NCI-H345 treated with DMSO at 0.1 percent for 48 hours (cell line): ENCODE measurements at regions not wholly inside any gene's neighbourhood (a gene's known extent, or its start where the extent isn't known, plus 50 kb on each side); places are given as distances from the start of the nearest gene placed in this dataset.
A peak's percentile ranks its signal among the peaks of the same experiment; 100 is the strongest.

ENCODE experiments used
- DNase-seq: peaks from one replicate; lab custom pipeline; 2025; ENCODE audit not compliant: unreplicated experiment; lab: John Stamatoyannopoulos, UW

DNA sequence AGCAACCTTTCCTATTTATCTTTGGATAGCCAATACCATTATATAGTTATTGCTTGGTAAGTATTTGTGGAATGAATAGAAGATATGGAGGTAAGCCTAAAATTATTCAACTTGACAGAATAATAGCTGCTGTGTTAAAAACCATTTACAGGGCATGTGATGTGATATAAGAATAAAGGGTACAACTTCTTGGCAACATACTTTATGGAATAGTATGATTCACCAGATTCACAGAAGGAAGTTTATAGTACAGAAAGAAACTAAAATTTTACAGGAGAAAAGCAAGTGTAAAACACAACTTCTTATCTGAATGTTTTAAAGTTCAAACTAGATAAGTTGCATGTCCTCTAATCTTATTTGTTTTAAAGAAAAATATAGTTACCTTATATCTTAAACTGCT lies 186.4 kb upstream of the ZRANB2 start:
- DNase-seq = no peak

DNA sequence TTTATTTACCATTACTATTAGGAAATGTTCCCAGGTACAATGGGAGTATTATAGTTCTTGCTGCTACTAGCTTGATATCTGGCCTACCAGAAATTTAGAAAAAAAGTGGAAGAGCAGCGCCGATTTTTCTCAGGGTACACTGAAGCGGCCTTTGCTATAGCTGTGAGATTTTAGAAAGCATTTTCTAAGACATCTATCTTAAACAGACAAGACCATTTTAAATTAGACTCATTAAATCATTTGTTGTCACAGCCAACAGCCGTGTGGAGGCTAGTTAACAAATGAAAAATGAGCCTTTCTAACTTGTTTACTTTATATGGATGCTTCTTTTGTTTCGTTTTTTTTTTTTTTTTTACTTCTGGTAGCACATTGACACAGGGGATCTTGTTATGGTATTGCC lies 183.2 kb upstream of the ZRANB2 start:
- no peak for DNase-seq

DNA sequence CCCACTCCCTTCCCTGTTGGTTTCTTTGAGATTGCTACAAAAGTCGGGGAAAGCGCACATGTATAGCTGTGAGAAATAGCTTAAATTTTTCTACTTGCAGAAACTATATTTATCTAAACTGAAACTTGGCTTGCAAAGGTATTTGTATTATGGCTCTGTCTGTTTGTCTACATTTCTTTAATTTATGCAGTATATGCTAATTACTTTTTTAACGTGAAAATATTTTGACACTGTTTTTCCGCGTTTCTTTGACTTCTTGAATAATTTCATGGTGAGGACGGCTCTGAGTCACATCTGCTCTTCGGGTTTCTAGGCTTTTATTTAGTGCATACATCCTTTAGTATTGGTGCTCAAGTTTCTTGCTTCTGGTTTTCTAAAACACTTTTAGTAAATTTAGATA lies 182.1 kb upstream of the ZRANB2 start:
- DNase-seq = no peak

DNA sequence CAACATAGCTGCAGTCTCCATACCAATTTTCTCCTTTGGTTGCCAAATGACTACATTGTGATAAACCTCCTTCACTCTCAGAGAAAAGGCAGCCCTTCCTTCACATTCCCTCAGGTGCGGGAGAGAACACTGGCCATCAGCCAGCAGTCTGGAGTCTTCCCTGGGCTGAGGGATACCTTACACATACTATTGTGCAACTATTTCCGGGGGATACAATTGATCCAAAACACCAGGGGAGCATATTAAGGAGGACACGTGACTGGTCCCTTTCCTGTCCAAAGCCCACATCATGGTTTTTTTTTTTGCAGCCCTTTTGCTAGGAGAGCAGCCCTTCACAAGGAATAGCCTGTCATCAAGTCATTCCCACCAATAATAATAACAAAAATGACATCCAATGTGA lies 172.1 kb upstream of the ZRANB2 start:
- no peak for DNase-seq

DNA sequence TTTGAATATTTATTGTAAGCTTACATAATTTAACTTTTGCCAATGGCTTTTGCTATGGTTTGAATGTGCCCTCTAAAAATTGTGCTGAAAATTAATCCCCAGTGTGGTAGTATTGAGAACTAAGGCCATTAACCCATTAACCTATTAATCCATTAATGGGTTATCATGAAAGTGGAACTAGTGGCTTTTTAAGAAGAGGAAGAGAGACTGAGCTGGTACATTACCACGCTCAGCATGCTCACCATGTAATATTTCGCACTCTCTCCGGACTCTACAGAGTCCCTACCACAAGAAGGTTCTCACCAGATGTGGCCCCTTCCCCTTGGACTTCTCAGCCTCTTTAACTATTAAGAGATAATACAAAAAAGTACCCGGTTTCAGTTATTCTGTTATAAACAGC lies 164.4 kb upstream of the ZRANB2 start:
- no peak for DNase-seq

DNA sequence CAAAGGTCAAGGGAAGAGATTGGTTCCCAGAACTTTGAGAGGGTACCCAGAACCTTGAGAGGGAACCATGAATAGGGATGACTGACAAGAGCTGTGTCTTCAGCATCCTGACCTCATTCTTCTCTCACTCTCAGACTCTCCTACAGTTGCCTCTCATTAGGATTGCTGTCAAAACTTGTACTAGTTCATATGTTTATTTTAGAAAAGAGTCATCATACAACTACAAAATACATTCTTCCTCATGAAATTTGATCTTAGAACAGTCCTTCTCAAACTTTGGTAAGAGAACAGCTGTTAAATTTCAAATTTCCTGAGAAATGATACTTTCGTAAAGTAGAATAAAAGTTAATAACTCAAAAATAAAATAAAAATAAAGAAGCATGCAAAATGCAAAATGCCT lies 161.4 kb upstream of the ZRANB2 start:
- no peak for DNase-seq

DNA sequence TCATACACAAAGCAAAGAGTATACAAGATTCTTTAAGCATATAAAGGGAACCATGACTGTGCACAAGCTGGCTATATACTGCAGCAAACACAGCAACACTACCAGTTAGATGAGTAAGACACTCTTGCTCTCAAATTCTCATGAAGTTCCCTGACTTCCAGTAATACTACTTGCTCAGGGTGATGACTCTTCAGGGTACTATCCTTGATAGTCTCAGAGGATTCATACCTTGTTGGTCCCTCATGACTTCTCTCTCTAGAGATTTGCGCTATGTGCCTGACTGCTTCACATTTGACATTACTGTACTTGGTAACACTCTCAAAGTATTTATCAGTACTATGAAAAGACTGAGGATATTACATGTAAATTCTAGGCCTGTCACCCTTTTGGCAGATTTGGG lies 159.8 kb upstream of the ZRANB2 start:
- no peak for DNase-seq

DNA sequence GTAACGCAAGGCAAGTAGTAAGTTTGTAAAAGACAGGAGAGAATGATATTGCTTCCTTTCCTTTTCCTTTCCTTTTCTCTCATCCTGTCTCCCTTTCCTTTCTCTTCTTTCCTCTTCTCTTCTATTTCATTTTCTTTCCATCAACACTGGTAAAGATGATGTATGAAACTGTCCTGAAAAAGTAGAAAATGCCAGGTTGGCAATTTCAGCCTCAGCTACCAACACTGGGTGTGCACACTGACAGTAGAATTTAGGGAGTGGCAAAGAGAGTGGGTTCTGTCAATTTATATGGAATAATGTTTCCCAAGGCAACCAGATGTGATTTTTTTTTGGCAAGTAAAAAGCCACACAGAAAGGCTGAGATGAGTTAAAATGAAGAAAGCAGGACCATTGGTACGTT lies 155.7 kb upstream of the ZRANB2 start:
- DNase-seq = no peak

DNA sequence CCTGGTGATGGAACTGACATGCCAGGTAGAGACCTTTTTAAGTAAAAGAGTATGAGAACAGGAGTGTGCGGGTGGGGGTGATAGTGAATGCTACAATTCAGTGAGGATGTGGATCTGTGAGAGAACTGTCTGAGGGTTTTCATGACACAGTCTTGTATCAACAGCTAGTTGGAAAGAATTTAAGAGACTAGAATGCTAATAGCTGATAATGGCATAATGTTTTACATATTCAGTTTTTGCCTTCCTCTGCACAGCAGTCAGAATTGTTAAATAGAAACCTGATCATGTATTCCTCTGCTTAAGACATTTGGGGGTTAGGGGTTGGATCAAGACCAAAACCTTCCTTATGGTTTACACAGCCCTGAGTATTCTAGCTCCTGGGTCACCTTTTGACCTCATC lies 152.8 kb upstream of the ZRANB2 start:
- DNase-seq = no peak

DNA sequence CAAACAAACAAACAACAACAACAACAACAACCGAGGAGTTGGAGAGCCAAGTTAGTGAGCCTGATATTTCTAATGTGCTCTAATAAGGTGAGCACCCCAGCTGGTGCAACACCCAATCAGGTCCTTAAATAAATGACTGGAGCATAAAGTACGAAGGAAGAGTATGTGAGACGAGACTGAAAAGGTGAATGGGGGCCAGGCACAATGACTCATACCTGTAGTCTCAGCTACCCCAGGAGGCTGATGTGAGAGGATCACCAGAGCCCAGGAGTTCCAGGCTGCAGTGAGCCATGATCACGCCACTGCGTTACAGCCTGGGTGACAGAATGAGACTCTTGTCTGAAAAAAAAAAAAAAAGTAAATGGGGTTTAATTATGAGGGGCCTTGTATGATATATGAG lies 152.0 kb upstream of the ZRANB2 start:
- DNase-seq = no peak

DNA sequence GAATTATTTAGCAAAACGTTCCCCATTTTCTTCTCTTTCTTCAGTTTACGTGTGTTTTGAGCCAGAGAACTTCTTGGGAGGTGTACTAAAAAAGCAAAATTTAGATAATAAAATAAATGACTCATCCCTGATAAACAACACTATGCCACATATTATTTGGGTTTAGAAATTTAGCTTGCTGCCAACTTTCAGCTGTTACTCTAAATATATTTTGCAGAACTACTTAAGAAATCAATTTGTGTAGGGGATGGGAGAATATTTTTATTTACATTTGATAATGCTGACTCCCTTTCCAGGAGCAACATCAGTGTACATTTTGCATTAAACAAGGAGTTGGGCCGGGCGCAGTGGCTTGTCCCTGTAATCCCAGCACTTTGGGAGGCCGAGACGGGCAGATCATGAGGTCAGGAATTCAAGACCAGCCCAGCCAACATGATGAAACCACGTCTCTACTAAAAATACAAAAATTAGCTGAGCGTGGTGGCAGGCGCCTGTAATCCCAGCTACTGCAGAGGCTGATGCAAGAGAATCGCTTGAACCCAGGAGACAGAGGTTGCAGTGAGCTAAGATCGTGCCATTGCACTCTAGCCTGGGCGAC lies 151.4 kb upstream of the ZRANB2 start:
- no peak for DNase-seq

DNA sequence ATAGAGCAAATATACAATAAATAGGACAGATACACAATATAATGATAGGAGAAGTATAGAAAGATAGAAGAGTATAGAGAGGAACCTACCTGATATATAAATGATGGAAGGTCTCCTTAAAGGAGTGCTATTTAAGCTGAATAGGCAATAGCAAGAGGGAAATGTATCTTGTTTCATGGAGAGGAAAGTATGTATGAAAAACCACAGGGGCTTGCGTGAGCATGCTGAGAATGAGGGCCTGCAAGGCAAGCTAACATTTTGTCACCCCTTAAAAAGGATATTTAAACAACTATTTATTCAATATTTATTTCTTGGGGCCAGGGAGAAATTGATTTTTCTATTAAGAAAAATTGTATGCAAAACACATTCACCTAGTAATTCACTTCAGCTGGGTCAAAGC lies 150.9 kb upstream of the ZRANB2 start:
- no peak for DNase-seq

DNA sequence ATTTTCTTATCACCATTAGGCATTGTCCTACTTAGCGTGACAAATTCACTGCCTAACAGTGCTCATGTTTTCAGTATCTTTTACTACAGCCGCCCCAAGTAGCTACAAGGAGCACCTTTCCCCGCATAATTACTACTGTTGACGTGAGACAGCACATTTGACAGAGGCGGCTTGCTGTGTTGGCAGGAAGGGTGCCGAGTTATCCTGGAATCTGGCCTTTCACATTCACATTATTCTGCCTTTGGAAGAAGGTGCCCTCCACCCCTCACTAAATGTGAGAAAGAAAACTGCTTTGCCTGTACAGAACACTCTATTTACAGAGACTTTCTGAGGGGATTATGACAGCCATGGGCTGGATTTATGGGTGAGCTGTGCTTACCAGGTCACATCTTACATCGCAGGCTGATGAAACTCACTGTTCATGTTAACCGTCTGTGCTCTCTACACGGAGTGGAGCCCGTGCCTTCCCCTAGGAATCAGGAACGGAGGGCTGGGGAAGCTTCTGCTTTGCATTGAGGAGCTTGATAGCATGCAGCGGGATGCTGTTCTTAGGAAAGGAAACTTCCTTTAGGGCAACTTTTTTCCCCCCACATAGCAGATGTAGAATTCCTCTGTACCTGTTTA lies 148.0 kb upstream of the ZRANB2 start:
- no peak for DNase-seq

DNA sequence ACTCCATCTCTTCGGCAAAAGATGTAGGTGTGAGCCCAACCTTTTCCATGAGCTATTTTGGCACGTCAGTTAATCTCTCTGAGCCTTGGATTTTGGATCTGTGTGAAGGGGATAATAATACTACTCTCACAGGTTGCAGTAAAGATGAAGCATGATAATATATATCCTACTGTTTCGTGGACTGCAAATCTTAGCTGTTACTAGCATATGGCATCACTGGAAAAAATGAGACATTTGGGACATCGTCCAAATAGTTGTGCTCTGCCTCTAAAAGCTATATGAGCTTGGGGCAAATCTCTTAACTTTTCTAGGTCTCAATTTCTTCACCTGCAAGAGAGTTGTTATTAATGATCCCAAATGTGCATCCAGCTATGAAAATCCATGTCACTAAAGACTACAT lies 147.4 kb upstream of the ZRANB2 start:
- DNase-seq = no peak

DNA sequence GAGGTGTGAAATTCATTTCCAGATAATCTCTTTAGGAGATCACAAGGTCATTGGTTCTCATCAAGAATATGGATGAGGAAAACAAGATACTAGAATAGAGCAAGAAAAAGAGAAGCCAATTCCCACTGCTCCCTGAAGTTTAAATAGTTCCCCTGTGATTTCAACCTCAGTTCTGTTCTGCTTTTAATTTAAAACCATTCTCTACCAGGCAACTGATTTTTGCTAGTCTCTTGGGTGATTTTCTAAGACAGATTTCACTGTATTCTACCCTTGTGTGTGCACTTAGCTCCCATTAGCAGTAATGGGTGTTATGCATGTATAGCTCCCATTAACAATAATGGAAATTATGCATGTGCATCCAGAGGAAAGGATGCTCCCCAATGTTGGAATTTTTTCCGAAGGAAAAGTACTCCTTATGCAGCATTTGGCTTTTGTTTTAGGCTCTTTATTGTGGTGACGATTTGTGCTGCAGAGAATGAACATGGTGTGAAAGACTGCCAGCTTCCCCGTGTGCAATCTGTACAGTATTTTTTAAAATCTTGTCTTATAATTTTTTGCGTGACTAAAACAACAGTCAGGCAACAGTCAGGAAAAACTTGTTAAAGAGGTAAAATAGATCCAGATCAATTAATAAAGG lies 144.0 kb upstream of the ZRANB2 start:
- DNase-seq = no peak

DNA sequence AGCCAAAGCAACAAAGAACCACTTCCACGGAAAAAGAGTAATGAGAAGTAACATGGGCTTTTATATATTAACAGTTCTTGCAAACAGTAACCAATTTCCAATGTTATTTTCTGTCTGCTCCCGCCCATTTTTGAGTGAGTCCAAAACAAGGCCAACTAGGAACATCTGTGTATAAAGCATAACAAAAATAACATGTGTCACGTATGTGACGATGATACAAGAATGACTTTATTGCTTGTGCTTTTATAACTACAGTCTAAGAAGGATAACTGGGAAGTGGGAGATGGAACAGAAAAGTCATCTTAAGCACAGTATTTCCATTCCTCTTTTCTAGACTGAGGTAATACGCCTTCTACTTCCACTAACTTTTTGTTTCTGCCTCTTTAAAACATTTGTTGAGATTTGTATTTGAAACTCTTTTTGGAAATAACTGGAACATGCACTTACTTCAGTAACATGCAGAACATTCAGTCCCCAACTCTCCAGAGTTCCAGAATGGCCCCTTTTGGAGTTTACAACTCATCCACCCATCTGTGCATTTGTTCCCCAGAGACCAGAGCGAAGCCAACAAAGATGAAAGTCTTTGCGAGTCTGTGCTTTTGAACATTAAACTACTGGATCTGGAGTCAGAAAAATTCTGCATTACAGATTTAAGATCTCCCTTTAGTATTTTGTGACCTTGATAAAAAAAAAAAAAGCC lies 143.0 kb upstream of the ZRANB2 start:
- DNase-seq = no peak

DNA sequence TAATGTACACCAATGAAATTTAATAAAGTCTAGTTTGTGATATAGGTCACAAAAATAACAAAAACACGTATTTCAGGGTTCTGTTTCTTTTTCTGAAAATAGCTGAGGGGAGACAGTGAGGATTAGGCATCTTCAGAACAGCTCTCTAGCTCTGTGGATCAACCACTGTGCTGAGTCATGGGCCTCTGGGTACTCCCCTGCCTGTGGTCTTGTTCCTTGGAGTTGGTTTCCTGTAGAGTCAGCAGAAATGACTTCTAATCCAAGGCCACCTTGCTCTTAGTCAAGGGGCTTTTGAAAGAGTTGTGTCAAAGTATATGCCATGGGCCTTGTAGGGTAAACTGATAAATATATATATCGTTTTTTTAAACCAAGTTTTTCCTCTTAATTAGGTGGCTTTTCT lies 141.8 kb upstream of the ZRANB2 start:
- DNase-seq = no peak

DNA sequence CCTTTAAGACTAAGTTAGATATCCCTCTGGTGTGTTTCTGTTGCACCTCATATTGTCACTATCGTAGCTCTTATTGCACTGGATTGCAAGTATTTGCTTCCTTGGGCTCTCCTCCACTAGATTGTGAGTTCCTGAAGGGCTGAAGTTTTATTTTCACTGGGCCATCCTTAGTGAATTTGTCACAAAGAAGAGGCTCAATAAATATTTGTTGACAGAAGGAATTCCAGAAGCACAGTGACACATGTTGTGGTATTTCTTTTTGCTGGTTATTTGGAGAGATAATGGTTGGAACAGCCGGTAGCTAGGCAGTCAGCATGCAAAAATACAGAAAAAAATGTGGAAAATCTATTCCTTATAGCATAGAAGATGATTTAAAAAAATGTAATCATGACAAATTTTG lies 129.9 kb upstream of the ZRANB2 start:
- no peak for DNase-seq

DNA sequence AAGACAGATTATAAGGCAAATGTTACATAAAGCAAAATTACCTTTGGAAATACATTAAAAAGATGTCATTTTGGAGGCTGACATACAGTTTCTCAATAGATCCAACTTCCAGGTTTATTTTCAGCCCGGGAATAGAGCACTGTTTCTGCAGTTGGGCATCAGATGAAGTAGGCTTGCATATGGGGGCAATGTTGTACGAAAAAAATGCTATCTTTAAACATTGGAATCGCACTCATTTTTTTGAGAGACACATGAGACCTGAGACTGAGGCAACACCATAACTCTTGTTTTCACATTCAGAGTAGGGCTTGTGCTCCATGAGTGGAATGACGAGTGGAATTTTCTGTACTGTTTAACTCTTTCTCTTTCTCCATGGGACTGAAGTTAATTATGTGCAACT lies 122.4 kb upstream of the ZRANB2 start:
- no peak for DNase-seq

DNA sequence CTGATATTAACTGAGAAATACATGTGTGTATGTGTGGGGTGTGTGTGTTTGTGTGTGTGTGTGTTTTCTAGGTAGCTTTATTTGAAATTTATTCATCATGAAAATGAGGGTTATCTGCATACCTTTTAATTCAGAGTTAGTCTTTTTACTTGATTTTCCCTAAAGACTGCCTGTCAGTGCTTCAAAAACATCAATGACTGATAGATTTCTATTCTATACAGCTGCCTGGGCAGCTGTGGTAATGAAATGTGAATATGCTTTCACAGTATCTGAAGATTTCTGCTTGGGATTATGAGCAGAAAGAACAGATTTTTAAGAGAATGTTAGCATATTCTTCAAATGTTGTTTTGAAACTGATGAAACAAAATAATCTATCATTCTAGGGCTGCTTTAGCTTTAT lies 119.7 kb upstream of the ZRANB2 start:
- no peak for DNase-seq

DNA sequence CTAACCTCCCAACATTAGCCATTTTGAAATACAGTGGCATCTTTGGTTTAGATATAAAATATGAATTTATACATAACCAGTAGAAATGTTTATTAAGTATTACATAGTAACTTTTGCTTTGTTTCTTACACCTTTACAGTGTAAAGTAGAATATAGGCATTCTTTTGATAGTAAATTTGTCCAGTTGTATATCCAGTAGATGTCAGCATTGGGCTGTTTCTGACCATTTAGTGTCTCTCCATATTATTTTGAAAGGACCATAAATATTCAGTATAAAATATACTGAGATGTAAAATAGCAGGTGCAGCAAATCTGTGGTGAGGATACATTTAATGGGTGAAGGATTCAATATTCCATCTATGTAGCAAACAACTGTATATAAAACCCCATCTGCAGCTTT lies 115.8 kb upstream of the ZRANB2 start:
- peak; percentile 3 for DNase-seq

DNA sequence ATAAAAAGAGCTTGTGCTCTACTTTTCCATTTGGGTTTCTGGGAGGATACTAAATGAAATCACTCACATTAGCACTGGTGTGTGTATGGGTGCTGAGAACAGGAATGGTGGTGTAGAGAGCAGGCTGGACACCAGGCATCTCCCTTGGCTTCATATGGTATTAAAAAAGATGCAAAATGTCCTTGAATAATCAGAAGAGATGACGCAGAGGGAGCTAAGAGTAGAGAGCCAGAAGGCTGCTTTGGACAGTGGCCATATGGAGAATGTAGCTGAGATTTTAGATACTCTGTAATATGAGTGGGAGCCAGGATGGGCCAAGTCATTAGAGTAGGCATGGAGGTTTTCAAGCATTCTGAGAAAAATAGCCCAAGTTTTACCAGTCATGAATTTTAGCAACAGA lies 112.3 kb upstream of the ZRANB2 start:
- no peak for DNase-seq
